Peyer's patch (tissue), 4 donors: ENCODE measurements at regions not wholly inside any gene's neighbourhood (a gene's known extent, or its start where the extent isn't known, plus 50 kb on each side); places are given as distances from the start of the nearest gene placed in this dataset.

Source experiments
- DNase-seq, 3 donors: peaks; one replicate each; pipeline ENCODE4 v3.0.0-alpha.2; 2017 to 2019
- H3K27ac ChIP-seq, 4 donors: fragments of 200-600 bp; sonication (generic); one replicate each; pipeline ENCODE4 v1.5.1; 2016 to 2019
- H3K27me3 ChIP-seq, 2 donors: fragments of 200-600 bp; sonication (generic); one replicate each; pipeline ENCODE4 v1.5.1; 2019
- H3K36me3 ChIP-seq, 3 donors: fragments of 200-600 bp; sonication (generic); one replicate each; pipeline ENCODE4 v1.5.1; 2016 to 2019
- H3K4me1 ChIP-seq, 4 donors: fragments of 200-600 bp; sonication (generic); one replicate each; pipeline ENCODE4 v1.5.1; 2016 to 2019
- H3K4me3 ChIP-seq, 4 donors: fragments of 200-600 bp; sonication (generic); 1 replicate in 3 of 4; 2 replicates in 1 of 4; pipeline ENCODE4 v1.5.1; 2016 to 2019; ENCODE audit warnings: mild to moderate bottlenecking in 1 of 4
- H3K9me3 ChIP-seq, 4 donors: fragments of 200-600 bp; sonication (generic); one replicate each; pipeline ENCODE4 v1.5.1; 2016 to 2019; ENCODE audit warnings: mild to moderate bottlenecking in 1 of 4
- CTCF ChIP-seq, 6 experiments: fragments of 450-650 bp in 4 of 6; fragments of 200-600 bp in 2 of 6; sonication (generic) in 1 of 6; IDR thresholded peaks; one replicate each; pipeline ENCODE4 v1.5.1; 2017 to 2019; ENCODE audit warnings: antibody characterized with exemption in 6 of 6, mild to moderate bottlenecking in 3 of 6, moderate library complexity in 1 of 6
- POLR2A ChIP-seq, 2 donors: fragments of 450-650 bp; IDR thresholded peaks; one replicate each; pipeline ENCODE4 v1.5.1; 2017; ENCODE audit warnings: antibody characterized with exemption in 2 of 2, mild to moderate bottlenecking in 2 of 2, moderate library complexity in 2 of 2

GRCh38 chr1:11365744-11366387, 92.9 kb downstream of the UBIAD1 start:
- Histone ChIP-seq H3K4me3 (no peak overlapping the region), H3K27me3 (no peaks in the 10 kb centered on the region), H3K27ac (no peak overlapping the region), H3K9me3 (no peaks in the 10 kb centered on the region), H3K4me1 (no peaks in the 10 kb centered on the region), H3K36me3 (no peaks in the 10 kb centered on the region)
- TF ChIP-seq POLR2A (IDR thresholded peaks at IDR 0.05) (no peak), CTCF (IDR thresholded peaks at IDR 0.05) (no peak)
- DNase-seq, result no peak

- no peaks in the 10 kb centered on the region for H3K36me3 ChIP-seq
- TF ChIP-seq POLR2A (IDR thresholded peaks at IDR 0.05) (no peak), CTCF (IDR thresholded peaks at IDR 0.05) (no peak)
- DNase-seq, result no peak
- no peaks in the 10 kb centered on the region for H3K9me3 ChIP-seq
- H3K4me3 ChIP-seq, result no peak overlapping the region
- H3K27me3 ChIP-seq, result no peaks in the 10 kb centered on the region
- H3K4me1 ChIP-seq, result no peaks in the 10 kb centered on the region
- H3K27ac ChIP-seq, result no peak overlapping the region
Observed at GRCh38 chr1:11373029-11373894, 100.3 kb downstream of the UBIAD1 start.

- no peak for DNase-seq
- H3K36me3 ChIP-seq, result no peaks in the 10 kb centered on the region
- no peaks in the 10 kb centered on the region for H3K4me1 ChIP-seq
- no peaks in the 10 kb centered on the region for H3K27me3 ChIP-seq
- H3K27ac ChIP-seq, result no peak overlapping the region
- TF ChIP-seq CTCF (IDR thresholded peaks at IDR 0.05) (no peak), POLR2A (IDR thresholded peaks at IDR 0.05) (no peak)
- H3K4me3 ChIP-seq, result no peak overlapping the region
- no peaks in the 10 kb centered on the region for H3K9me3 ChIP-seq
Observed at GRCh38 chr1:11373895-11374747, 101.1 kb downstream of the UBIAD1 start.

- H3K9me3 ChIP-seq, result no peaks in the 10 kb centered on the region
- H3K4me1 ChIP-seq, result no peaks in the 10 kb centered on the region
- no peak overlapping the region for H3K27ac ChIP-seq
- no peak for TF ChIP-seq POLR2A (IDR thresholded peaks at IDR 0.05)
- H3K36me3 ChIP-seq, result no peaks in the 10 kb centered on the region
- no peak for DNase-seq
- H3K27me3 ChIP-seq, result no peaks in the 10 kb centered on the region
- H3K4me3 ChIP-seq, result no peak overlapping the region
Observed at GRCh38 chr1:11374748-11375110, 101.7 kb downstream of the UBIAD1 start.

GRCh38 chr1:11377001-11377583, 101.9 kb upstream of the DISP3 start:
- no peak overlapping the region for H3K27ac ChIP-seq
- no peaks in the 10 kb centered on the region for H3K36me3 ChIP-seq
- no peaks in the 10 kb centered on the region for H3K27me3 ChIP-seq
- no peaks in the 10 kb centered on the region for H3K4me1 ChIP-seq
- TF ChIP-seq CTCF (IDR thresholded peaks at IDR 0.05) (no peak), POLR2A (IDR thresholded peaks at IDR 0.05) (no peak)
- H3K4me3 ChIP-seq, result no peak overlapping the region
- no peaks in the 10 kb centered on the region for H3K9me3 ChIP-seq
- DNase-seq, result no peak
